Cardiac muscle cell (in vitro differentiated cells and primary cell): ENCODE measurements at regions not wholly inside any gene's neighbourhood (a gene's known extent, or its start where the extent isn't known, plus 50 kb on each side); places are given as distances from the start of the nearest gene placed in this dataset.
A peak's percentile ranks its signal among the peaks of the same experiment; 100 is the strongest.

ENCODE experiments used
- DNase-seq, 2 donors: peaks; one replicate each; pipeline versions ENCODE4 v3.0.0 to v3.0.0-alpha.2; 2010 to 2017; ENCODE audit warnings: low read depth in 1 of 2, low spot score in 1 of 2
- H3K27ac ChIP-seq: fragments of 200-600 bp; sonication (generic); 2 replicates; pipeline ENCODE4 v1.5.1; 2016
- H3K27me3 ChIP-seq: fragments of 200-600 bp; sonication (generic); 2 replicates; pipeline ENCODE4 v1.6.0; 2016; ENCODE audit warnings: control low read depth
- H3K36me3 ChIP-seq: fragments of 200-600 bp; sonication (generic); 2 replicates; pipeline ENCODE4 v1.5.1; 2016; ENCODE audit warnings: control low read depth
- H3K4me1 ChIP-seq: fragments of 200-600 bp; sonication (generic); 2 replicates; pipeline ENCODE4 v1.8.1; 2017; ENCODE audit warnings: low read depth, mild to moderate bottlenecking, mixed run types
- H3K4me3 ChIP-seq: fragments of 200-600 bp; sonication (generic); 2 replicates; pipeline ENCODE4 v1.5.1; 2016; ENCODE audit warnings: mild to moderate bottlenecking
- H3K9me3 ChIP-seq: fragments of 200-600 bp; sonication (generic); 2 replicates; pipeline ENCODE4 v1.5.1; 2017; ENCODE audit warnings: low read depth, mild to moderate bottlenecking, control low read depth
- TF ChIP-seq, protein P1 (sequence below): IDR thresholded peaks from 2 replicates; pipeline ENCODE4 v1.5.1; 2012; ENCODE audit warnings: low read depth, mild to moderate bottlenecking, low read length

DNA sequence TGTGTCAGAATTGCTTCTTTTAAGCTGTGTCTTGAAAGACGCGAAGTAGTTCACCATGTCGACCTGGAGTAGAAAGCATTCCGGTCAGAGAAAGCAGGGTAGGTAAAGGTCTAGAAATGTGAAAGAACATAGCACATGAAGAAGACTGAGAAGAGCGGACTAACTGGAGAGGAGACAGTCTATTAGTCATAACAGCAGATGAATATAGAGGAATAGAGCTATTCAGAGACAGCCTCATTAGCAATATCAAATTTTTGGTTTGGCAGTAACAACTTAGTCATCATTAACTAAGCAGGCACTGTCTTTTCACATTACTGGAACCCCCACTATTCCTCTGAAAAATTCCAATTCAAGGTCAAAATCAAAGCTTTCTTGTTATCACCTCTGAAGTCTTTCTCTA, 678.8 kb downstream of the DIPK2A start:
- Histone ChIP-seq H3K27ac (no peak overlapping the region), H3K4me1 (no peaks in the 10 kb centered on the region), H3K4me3 (no peak overlapping the region), H3K27me3 (no peaks in the 10 kb centered on the region), H3K36me3 (no peaks in the 10 kb centered on the region), H3K9me3 (no peaks in the 10 kb centered on the region)
- TF ChIP-seq, protein P1, sequence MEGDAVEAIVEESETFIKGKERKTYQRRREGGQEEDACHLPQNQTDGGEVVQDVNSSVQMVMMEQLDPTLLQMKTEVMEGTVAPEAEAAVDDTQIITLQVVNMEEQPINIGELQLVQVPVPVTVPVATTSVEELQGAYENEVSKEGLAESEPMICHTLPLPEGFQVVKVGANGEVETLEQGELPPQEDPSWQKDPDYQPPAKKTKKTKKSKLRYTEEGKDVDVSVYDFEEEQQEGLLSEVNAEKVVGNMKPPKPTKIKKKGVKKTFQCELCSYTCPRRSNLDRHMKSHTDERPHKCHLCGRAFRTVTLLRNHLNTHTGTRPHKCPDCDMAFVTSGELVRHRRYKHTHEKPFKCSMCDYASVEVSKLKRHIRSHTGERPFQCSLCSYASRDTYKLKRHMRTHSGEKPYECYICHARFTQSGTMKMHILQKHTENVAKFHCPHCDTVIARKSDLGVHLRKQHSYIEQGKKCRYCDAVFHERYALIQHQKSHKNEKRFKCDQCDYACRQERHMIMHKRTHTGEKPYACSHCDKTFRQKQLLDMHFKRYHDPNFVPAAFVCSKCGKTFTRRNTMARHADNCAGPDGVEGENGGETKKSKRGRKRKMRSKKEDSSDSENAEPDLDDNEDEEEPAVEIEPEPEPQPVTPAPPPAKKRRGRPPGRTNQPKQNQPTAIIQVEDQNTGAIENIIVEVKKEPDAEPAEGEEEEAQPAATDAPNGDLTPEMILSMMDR: no peak
- DNase-seq: no peak

DNA sequence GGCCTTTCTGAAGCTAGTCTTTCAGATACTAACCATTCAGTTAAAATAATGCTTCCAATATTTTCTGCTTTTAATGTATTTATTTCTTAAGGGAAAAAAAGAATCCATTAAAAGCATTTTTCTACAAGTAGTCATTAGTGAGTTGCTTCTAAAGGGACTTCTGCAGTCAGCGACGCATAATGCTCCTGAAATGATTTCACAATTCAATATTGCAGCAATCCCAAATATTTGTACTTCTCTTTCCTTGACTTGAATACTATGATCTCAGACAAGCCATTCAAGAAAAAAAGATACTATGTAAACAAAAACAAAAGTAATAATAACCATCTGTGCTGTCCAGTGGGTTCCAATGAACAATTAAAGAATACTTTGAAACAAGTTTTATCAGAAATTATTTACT, 681.0 kb downstream of the DIPK2A start:
- no peak overlapping the region for H3K4me3 ChIP-seq
- no peaks in the 10 kb centered on the region for H3K4me1 ChIP-seq
- H3K27me3 ChIP-seq: no peaks in the 10 kb centered on the region
- TF ChIP-seq, protein P1: no peak
- H3K27ac ChIP-seq: no peak overlapping the region
- peak in 1 of 2 donors; percentile 54 for DNase-seq
- H3K36me3 ChIP-seq: no peaks in the 10 kb centered on the region
- no peaks in the 10 kb centered on the region for H3K9me3 ChIP-seq

DNA sequence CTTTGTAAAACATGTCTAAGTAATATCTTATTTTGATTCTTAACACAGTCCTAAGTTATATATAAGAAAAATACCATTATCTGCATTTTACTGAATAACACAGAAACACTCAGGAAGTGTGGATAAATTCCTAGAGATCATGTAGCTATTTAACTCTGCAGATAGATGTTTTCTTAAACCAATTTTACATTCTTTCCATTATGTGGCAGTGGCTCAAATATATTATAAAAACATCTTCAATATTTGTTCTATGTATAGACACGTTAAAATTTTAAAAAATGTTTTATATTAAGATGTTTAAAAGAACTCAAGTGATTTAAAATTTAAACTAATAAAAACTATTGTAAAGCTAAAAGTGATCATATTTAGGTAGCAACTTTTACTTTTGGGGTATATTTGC, 683.8 kb downstream of the DIPK2A start:
- DNase-seq: no peak
- Histone ChIP-seq H3K4me3 (no peak overlapping the region), H3K27ac (no peak overlapping the region), H3K4me1 (no peaks in the 10 kb centered on the region), H3K27me3 (no peaks in the 10 kb centered on the region), H3K9me3 (no peaks in the 10 kb centered on the region), H3K36me3 (no peaks in the 10 kb centered on the region)
- TF ChIP-seq, protein P1: no peak

DNA sequence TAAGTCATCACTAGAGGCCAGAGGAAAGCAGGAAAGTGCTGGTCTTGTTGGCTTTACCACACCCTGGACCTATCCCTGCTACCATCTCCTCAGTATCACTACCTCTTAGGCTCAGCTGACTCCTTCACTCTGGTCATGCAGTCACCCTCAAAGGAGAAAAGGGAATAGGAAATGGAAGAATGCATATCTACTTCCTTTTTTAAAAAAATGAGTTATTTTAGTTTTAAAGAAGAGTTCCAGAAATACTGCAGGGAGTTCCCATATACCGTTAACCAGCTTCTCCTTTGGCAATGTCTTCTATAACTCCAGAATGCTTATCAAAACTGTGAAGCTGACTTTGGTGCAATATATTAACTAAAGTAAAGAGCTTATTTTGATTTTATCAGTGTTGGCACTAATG, 688.6 kb downstream of the DIPK2A start:
- DNase-seq: no peak
- Histone ChIP-seq H3K4me1 (no peaks in the 10 kb centered on the region), H3K9me3 (no peaks in the 10 kb centered on the region), H3K27ac (no peak overlapping the region), H3K27me3 (no peaks in the 10 kb centered on the region), H3K36me3 (no peaks in the 10 kb centered on the region), H3K4me3 (no peak overlapping the region)
- TF ChIP-seq, protein P1: no peak

DNA sequence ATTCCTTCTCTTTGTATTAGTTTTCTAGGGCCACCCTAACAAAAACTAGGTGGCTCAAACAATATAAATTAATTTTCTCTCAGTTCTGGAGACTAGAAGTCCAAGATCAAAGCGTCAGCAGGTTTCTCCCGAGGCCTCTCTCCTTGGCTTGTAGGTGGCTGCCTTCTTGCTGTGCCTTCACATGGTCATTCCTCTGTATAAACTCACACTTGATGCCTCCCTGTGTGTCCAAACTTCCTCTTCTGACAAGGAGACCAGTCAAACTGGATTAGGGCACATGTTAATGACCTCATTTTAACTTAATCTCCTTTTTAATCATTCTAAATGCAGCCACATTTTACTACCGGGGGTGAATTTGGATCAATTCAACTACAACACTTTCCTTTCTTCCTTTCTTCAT, 691.1 kb downstream of the DIPK2A start:
- DNase-seq: no peak
- Histone ChIP-seq H3K27me3 (no peaks in the 10 kb centered on the region), H3K27ac (no peak overlapping the region), H3K36me3 (no peaks in the 10 kb centered on the region), H3K4me3 (no peak overlapping the region), H3K4me1 (no peaks in the 10 kb centered on the region), H3K9me3 (no peaks in the 10 kb centered on the region)
- TF ChIP-seq, protein P1: no peak
